Heart left ventricle (tissue), 13 donors: ENCODE measurements at regions not wholly inside any gene's neighbourhood (a gene's known extent, or its start where the extent isn't known, plus 50 kb on each side); places are given as distances from the start of the nearest gene placed in this dataset.

Source experiments
- POLR2A ChIP-seq, 2 donors: fragments of 450-650 bp; IDR thresholded peaks; one replicate each; pipeline ENCODE4 v1.6.1; 2017; ENCODE audit warnings: antibody characterized with exemption in 2 of 2, mild to moderate bottlenecking in 2 of 2, moderate library complexity in 2 of 2
- TF ChIP-seq, protein P1 (sequence below), 12 donors: fragments of 200-600 bp; sonication (generic) in 4 of 12; IDR thresholded peaks; one replicate each; pipeline versions ENCODE4 v1.5.0 to v1.8.0; 2018 to 2022; ENCODE audit warnings: antibody characterized with exemption in 12 of 12, mild to moderate bottlenecking in 5 of 12
- donor health status: ischemic (EF 13 %, LVEDD 7.1; RV severe dilation, severe dysfunction).
- donor health status: DM: no; HTN: yes; CAD: no.
- donor health status: DM: no; HTN: no; CAD: no.
- donor health status: ischemic (EF 25% LVEDD 6.9; RV normal size, moderate dysfunction).
- donor health status: ischemic (EF 25% LVEDD 5.7; RV mildly dilated, moderate dysfunction).
- donor health status: ischemic (EF 35%, LVEDD 5.7; RV mildly dilated, moderate dysfunction).
- donor health status: nonischemic (EF 11% LVEDD 7.7; RV severe dilation, severe dysfunction).
- donor health status: DM: yes; HTN: yes; CAD: no.
- donor health status: PGD.
- donor health status: ischemic (EF 29% LVEDD 5.4; RV normal size, mild dysfunction).
- donor health status: nonischemic (EF 23%, LVEDD 6.1; RV moderate dilation, normal function).

DNA sequence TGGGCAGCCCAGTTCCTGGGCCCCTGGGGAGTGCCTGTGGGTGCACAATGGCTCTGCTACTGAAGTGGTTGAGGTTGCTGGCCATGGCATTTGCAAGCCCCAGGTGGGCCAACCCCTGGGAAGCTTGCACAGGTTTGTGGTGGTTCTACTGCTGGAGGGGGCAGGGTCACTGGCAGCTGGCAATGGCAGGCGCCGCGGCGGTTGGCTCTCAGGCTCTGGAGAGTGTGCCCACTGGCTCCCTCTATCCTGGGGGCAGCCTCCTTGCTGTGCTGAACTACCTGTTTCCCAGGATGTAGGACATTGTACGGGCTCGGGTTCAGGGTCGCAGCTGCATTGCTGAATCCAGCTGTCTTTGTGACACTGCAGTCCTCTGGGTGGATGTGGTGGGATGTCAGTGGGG is 180.2 kb upstream of the HES1 start:
- TF ChIP-seq, protein P1, sequence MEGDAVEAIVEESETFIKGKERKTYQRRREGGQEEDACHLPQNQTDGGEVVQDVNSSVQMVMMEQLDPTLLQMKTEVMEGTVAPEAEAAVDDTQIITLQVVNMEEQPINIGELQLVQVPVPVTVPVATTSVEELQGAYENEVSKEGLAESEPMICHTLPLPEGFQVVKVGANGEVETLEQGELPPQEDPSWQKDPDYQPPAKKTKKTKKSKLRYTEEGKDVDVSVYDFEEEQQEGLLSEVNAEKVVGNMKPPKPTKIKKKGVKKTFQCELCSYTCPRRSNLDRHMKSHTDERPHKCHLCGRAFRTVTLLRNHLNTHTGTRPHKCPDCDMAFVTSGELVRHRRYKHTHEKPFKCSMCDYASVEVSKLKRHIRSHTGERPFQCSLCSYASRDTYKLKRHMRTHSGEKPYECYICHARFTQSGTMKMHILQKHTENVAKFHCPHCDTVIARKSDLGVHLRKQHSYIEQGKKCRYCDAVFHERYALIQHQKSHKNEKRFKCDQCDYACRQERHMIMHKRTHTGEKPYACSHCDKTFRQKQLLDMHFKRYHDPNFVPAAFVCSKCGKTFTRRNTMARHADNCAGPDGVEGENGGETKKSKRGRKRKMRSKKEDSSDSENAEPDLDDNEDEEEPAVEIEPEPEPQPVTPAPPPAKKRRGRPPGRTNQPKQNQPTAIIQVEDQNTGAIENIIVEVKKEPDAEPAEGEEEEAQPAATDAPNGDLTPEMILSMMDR (IDR thresholded peaks at IDR 0.05) = no peak
- TF ChIP-seq POLR2A (IDR thresholded peaks at IDR 0.05) = no peak
